Kidney epithelial cell (primary cell): ENCODE measurements at regions not wholly inside any gene's neighbourhood (a gene's known extent, or its start where the extent isn't known, plus 50 kb on each side); places are given as distances from the start of the nearest gene placed in this dataset.

Source experiments
- DNase-seq: peaks from one replicate; pipeline ENCODE4 v3.0.0-alpha.2; 2010; ENCODE audit warnings: low read depth
- H3K27me3 ChIP-seq: 2 replicates; pipeline ENCODE4 v1.6.0; 2011; ENCODE audit warnings: low read length; ENCODE audit not compliant: control insufficient read depth, insufficient read depth
- H3K36me3 ChIP-seq: 2 replicates; pipeline ENCODE4 v1.5.1; 2011; ENCODE audit warnings: low read length; ENCODE audit not compliant: control insufficient read depth, insufficient read depth
- H3K4me3 ChIP-seq: 2 replicates; pipeline ENCODE4 v1.5.1; 2011; ENCODE audit warnings: low read depth, mild to moderate bottlenecking, control low read depth, low read length
- TF ChIP-seq, protein P1 (sequence below): IDR thresholded peaks from 2 replicates; pipeline ENCODE4 v1.5.1; 2011; ENCODE audit warnings: mild to moderate bottlenecking, moderate library complexity, low read length, control low read depth, inconsistent platforms; ENCODE audit not compliant: insufficient read depth, poor library complexity, severe bottlenecking

GRCh38 chr5:159409801-159410200 lies 79.5 kb upstream of the IL12B start:
- DNase-seq = no peak
- TF ChIP-seq, protein P1, sequence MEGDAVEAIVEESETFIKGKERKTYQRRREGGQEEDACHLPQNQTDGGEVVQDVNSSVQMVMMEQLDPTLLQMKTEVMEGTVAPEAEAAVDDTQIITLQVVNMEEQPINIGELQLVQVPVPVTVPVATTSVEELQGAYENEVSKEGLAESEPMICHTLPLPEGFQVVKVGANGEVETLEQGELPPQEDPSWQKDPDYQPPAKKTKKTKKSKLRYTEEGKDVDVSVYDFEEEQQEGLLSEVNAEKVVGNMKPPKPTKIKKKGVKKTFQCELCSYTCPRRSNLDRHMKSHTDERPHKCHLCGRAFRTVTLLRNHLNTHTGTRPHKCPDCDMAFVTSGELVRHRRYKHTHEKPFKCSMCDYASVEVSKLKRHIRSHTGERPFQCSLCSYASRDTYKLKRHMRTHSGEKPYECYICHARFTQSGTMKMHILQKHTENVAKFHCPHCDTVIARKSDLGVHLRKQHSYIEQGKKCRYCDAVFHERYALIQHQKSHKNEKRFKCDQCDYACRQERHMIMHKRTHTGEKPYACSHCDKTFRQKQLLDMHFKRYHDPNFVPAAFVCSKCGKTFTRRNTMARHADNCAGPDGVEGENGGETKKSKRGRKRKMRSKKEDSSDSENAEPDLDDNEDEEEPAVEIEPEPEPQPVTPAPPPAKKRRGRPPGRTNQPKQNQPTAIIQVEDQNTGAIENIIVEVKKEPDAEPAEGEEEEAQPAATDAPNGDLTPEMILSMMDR = no peak

DNA sequence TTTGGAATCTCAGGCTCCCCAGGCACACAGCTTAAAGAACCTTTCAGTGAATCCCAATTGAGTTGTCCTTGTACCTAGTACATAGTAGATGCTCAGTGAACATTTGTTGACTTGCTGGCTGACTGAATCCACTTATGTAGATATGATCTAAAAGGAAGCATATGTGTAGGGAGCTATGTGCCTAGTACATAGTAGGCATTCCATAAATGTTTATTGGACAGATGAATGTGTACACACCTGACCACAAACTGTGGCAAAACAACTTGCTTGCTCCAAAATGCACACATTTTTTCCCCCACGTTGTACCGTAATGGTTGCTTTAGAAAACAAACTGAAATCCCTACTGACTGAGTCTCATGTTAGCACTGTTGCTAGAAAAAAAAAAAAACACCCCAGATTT lies 80.2 kb upstream of the IL12B start:
- DNase-seq = no peak
- H3K4me3 ChIP-seq = no peak overlapping the region
- TF ChIP-seq, protein P1 = no peak
- no peaks in the 10 kb centered on the region for H3K36me3 ChIP-seq
- H3K27me3 ChIP-seq = no peaks in the 10 kb centered on the region

More at GRCh38 chr5:159409801-159410200, 79.5 kb upstream of the IL12B start:
- H3K27me3 ChIP-seq = no peaks in the 10 kb centered on the region
- no peak overlapping the region for H3K4me3 ChIP-seq
- H3K36me3 ChIP-seq = no peaks in the 10 kb centered on the region

GRCh38 chr5:159411115-159411514 lies 80.8 kb upstream of the IL12B start:
- Histone ChIP-seq H3K27me3 (no peaks in the 10 kb centered on the region), H3K4me3 (no peak overlapping the region), H3K36me3 (no peaks in the 10 kb centered on the region)
- DNase-seq = no peak
- TF ChIP-seq, protein P1 = no peak

- no peak overlapping the region for H3K4me3 ChIP-seq
- no peaks in the 10 kb centered on the region for H3K27me3 ChIP-seq
- H3K36me3 ChIP-seq = no peaks in the 10 kb centered on the region
- TF ChIP-seq, protein P1 = no peak
- DNase-seq = no peak
These were observed 82.2 kb upstream of the IL12B start for GRCh38 chr5:159412284-159413046.

DNA sequence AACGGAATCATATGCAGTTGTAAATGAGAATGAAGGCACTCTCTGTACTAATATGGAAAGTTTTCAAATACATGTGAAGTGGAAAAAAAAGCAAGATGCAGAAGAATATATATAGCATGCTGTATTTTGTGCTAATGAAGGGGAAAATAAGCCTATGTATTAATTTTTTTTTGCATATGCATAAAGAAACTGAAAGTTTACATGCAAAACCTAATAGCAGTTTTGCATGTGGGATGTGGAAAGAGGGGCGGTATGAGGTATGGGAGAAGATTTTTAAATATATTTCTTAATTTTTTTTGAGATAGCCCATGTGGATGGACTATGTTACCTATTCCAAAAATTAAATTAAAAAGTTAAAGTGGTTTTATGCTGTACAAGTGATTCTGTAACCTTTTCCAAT lies 83.7 kb upstream of the IL12B start:
- no peaks in the 10 kb centered on the region for H3K36me3 ChIP-seq
- H3K4me3 ChIP-seq = no peak overlapping the region
- no peak for DNase-seq
- TF ChIP-seq, protein P1 = no peak
- no peaks in the 10 kb centered on the region for H3K27me3 ChIP-seq
